GM12878 (cell line): ENCODE measurements at regions not wholly inside any gene's neighbourhood (a gene's known extent, or its start where the extent isn't known, plus 50 kb on each side); places are given as distances from the start of the nearest gene placed in this dataset.

Experiments
- ATAC-seq: fragments of 200-7000 bp; cut with Tn5 transposase; 3 replicates; pipeline ENCODE4 v1.9.1; 2020; ENCODE audit warnings: mild to moderate bottlenecking, moderate library complexity
- BruUV-seq: library from RNA; stranded (reverse); fragments of 400-500 nt; replicated peaks from 2 replicates; lab custom pipeline; 2021; lab: Mats Ljungman, UMichigan
- CTCF ChIA-PET: fragments of 300-600 bp; sonication (Branson Sonifier 250); formaldehyde crosslinking; extraction: SDS; loops from one replicate; lab custom pipeline; 2021; ENCODE audit warnings: inconsistent platforms; lab: Yijun Ruan, JAX
- POLR2A ChIA-PET: fragments of 350-600 bp; formaldehyde crosslinking; extraction: SDS; loops from one replicate; lab custom pipeline; 2021; ENCODE audit warnings: inconsistent platforms; lab: Charles Lee
- RAD21 ChIA-PET: fragments of 300-600 bp; sonication (Branson Sonifier 250); formaldehyde crosslinking; loops from one replicate; lab custom pipeline; 2023; ENCODE audit warnings: antibody characterized with exemption; ENCODE audit not compliant: unreplicated experiment; lab: Charles Lee
- SMC1A ChIA-PET: fragments of 300-600 bp; sonication (Branson Sonifier 250); formaldehyde crosslinking; loops from one replicate; lab custom pipeline; 2023; ENCODE audit not compliant: unreplicated experiment, uncharacterized antibody; lab: Charles Lee
- DNase-seq: peaks from one replicate; pipeline ENCODE4 v3.0.0-alpha.2; 2011; ENCODE audit warnings: low read depth, low spot score
- FAIRE-seq: peaks from 3 replicates; lab custom pipeline; 2011; peaks lifted over from hg19 to GRCh38; lab: Jason Lieb, UNC
- H2AFZ ChIP-seq: 2 replicates; pipeline ENCODE4 v1.6.0; 2011; ENCODE audit warnings: low read depth, low read length, control low read depth; ENCODE audit not compliant: control insufficient read depth
- H3K27ac ChIP-seq: 2 replicates; pipeline ENCODE4 v1.5.1; 2011; ENCODE audit warnings: control low read depth; ENCODE audit not compliant: control insufficient read depth, insufficient read depth
- H3K27me3 ChIP-seq, 2 experiments: replicated peaks in 1 of 2; 2 replicates each; pipeline versions ENCODE4 v1.6.0 to v1.6.1; 2011; ENCODE audit warnings: low read length in 1 of 2; ENCODE audit not compliant: control insufficient read depth in 2 of 2, insufficient read depth in 2 of 2
- H3K36me3 ChIP-seq, 2 experiments: 2 replicates each; pipeline ENCODE4 v1.5.1; 2011; ENCODE audit warnings: low read length in 1 of 2; ENCODE audit not compliant: control insufficient read depth in 2 of 2, insufficient read depth in 2 of 2
- H3K4me1 ChIP-seq: 2 replicates; pipeline ENCODE4 v1.6.1; 2011; ENCODE audit warnings: mild to moderate bottlenecking, low read length, moderate library complexity, mixed read lengths; ENCODE audit not compliant: control insufficient read depth, insufficient read depth
- H3K4me2 ChIP-seq: 2 replicates; pipeline ENCODE4 v1.6.0; 2011; ENCODE audit warnings: control low read depth; ENCODE audit not compliant: control insufficient read depth, insufficient read depth
- H3K4me3 ChIP-seq: fragments of 200-600 bp; sonication (generic); 2 replicates; pipeline ENCODE4 v1.5.1; 2016
- H3K79me2 ChIP-seq: 2 replicates; pipeline ENCODE4 v1.6.0; 2011; ENCODE audit warnings: low read length; ENCODE audit not compliant: control insufficient read depth, insufficient read depth
- H3K9ac ChIP-seq: 2 replicates; pipeline ENCODE4 v1.8.0; 2011; ENCODE audit warnings: low read length, control low read depth, mixed read lengths; ENCODE audit not compliant: control insufficient read depth, insufficient read depth
- H3K9me3 ChIP-seq: replicated peaks from 3 replicates; pipeline ENCODE4 v1.5.1; 2011; ENCODE audit warnings: mild to moderate bottlenecking, low read length; ENCODE audit not compliant: control insufficient read depth, insufficient read depth
- H4K20me1 ChIP-seq: 2 replicates; pipeline ENCODE4 v1.6.0; 2011; ENCODE audit not compliant: control insufficient read depth, insufficient read depth
- ATF2 ChIP-seq: IDR thresholded peaks from 2 replicates; pipeline ENCODE4 v1.6.1; 2012; ENCODE audit warnings: low read length, inconsistent platforms
- ESRRA ChIP-seq: IDR thresholded peaks from 2 replicates; pipeline ENCODE4 v1.6.1; 2012; ENCODE audit warnings: mild to moderate bottlenecking, low read length, improper control_type of control experiment
- FOS ChIP-seq: IDR thresholded peaks from 3 replicates; pipeline ENCODE4 v1.6.1; 2011; ENCODE audit warnings: borderline replicate concordance; ENCODE audit not compliant: insufficient read length; ENCODE audit errors: extremely low read depth
- FOXK2 ChIP-seq: fragments of 450-650 bp; IDR thresholded peaks from 2 replicates; pipeline ENCODE4 v1.6.1; 2017; ENCODE audit warnings: mild to moderate bottlenecking, moderate library complexity
- FOXM1 ChIP-seq: IDR thresholded peaks from 2 replicates; pipeline ENCODE4 v1.6.1; 2012; ENCODE audit warnings: low read depth, mild to moderate bottlenecking, inconsistent platforms, low read length, moderate library complexity
- JUND ChIP-seq: IDR thresholded peaks from 2 replicates; pipeline ENCODE4 v1.6.1; 2012; ENCODE audit warnings: low read depth, mild to moderate bottlenecking, low read length, improper control_type of control experiment, moderate library complexity
- NRF1 ChIP-seq: conservative IDR thresholded peaks from 2 replicates; pipeline ENCODE4 v1.6.1; 2011; ENCODE audit warnings: mild to moderate bottlenecking, low read depth, low read length, improper control_type of control experiment
- PRDM15 ChIP-seq: fragments of 450-650 bp; formaldehyde crosslinking; IDR thresholded peaks from 2 replicates; pipeline ENCODE4 v1.4.0; 2020; ENCODE audit warnings: mild to moderate bottlenecking, moderate library complexity
- TCF12 ChIP-seq: IDR thresholded peaks from 2 replicates; pipeline ENCODE4 v1.6.1; 2011; ENCODE audit warnings: low read depth, mild to moderate bottlenecking, low read length
- ZBTB40 ChIP-seq: fragments of 450-650 bp; IDR thresholded peaks from 2 replicates; pipeline ENCODE4 v1.6.1; 2016; ENCODE audit warnings: mild to moderate bottlenecking, moderate library complexity, borderline replicate concordance
- ZNF592 ChIP-seq: fragments of 450-650 bp; IDR thresholded peaks from 2 replicates; pipeline ENCODE4 v1.6.1; 2017; ENCODE audit warnings: mild to moderate bottlenecking, moderate library complexity
- ZSCAN29 ChIP-seq: fragments of 450-650 bp; IDR thresholded peaks from 2 replicates; pipeline ENCODE4 v1.6.1; 2017; ENCODE audit warnings: mild to moderate bottlenecking, moderate library complexity
- WGBS: methylation state at CpG from one replicate; pipeline ENCODE4 v1.1.6; 2016; ENCODE audit warnings: low lambda C conversion rate; ENCODE audit not compliant: insufficient replicate concordance, insufficient coverage; ENCODE audit errors: missing lambda C conversion rate; 5-methylcytosine and 5-hydroxymethylcytosine counted together
- in situ Hi-C: fragments of 300-500 bp; cut with MboI; formaldehyde crosslinking; loops from 9 replicates; pipeline ENCODE4 v1.14.3; 2018; ENCODE audit warnings: mixed read lengths
- intact Hi-C: fragments of 100-400 bp; cut with micrococcal nuclease; formaldehyde crosslinking; loops from one replicate; pipeline ENCODE4 v1.14.2; 2022; ENCODE audit not compliant: unreplicated experiment

GRCh38 chr7:50856806-50857205 is 74.1 kb upstream of the GRB10 start:
- Histone ChIP-seq H3K27ac (no peak overlapping the region), H2AFZ (no peak overlapping the region), H3K9me3 (no peaks in the 10 kb centered on the region), H3K9ac (no peak overlapping the region), H3K27me3 (peaks cover 0 to 2% of the 10 kb centered on the region in 2 experiments; a peak in 2 of 4 replicates), H3K4me2 (no peak overlapping the region), H3K4me3 (no peak overlapping the region), H3K79me2 (no peaks in the 10 kb centered on the region), H4K20me1 (no peaks in the 10 kb centered on the region), H3K36me3 (no peaks in the 10 kb centered on the region), H3K4me1 (no peaks in the 10 kb centered on the region)
- intact Hi-C loops (no loop called here), in situ Hi-C loops (no loop called here)
- FAIRE-seq (no peak), DNase-seq (no peak), ATAC-seq (no peak)
- CTCF ChIA-PET, result no interaction called here
- SMC1A ChIA-PET, result no interaction called here
- RAD21 ChIA-PET, result no interaction called here
- BruUV-seq, result no TSS peak
- POLR2A ChIA-PET, result no interaction called here
- WGBS, result 22% methylated on average over 5 of the region's 5 CpGs
- no peak for TF ChIP-seq FOS
- TF ChIP-seq JUND, result no peak
- no peak for TF ChIP-seq NRF1
- TF ChIP-seq TCF12, result no peak
- no peak for TF ChIP-seq ATF2
- TF ChIP-seq PRDM15 (CRISPR knock-in tag), result no peak
- no peak for TF ChIP-seq ZSCAN29
- TF ChIP-seq FOXK2, result no peak
- TF ChIP-seq ESRRA, result no peak
- no peak for TF ChIP-seq ZBTB40
- no peak for TF ChIP-seq ZNF592
- no peak for TF ChIP-seq FOXM1
